ENCODE measurements at regions not wholly inside any gene's neighbourhood (a gene's known extent, or its start where the extent isn't known, plus 50 kb on each side); places are given as distances from the start of the nearest gene placed in this dataset.

DNA sequence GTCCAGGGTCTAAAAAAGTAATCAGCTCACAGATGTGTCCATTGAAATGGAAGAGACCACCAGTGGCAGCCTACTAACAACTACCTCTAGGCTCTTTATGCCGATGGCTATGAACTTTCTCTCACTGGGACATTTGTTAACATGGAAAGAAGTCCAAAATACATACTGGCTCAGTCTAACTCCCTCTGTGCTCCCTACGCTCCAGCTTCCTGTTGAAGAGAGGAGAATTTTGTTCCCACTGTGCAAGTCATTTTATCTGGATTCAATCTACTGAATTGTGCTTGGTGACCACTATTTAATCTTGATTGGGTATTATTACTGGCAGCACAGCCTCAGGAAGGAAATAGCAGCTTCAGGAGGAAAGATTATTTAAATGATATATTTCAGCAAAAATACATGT, 128.8 kb upstream of the ARGLU1 start:
- TF ChIP-seq, protein P1, sequence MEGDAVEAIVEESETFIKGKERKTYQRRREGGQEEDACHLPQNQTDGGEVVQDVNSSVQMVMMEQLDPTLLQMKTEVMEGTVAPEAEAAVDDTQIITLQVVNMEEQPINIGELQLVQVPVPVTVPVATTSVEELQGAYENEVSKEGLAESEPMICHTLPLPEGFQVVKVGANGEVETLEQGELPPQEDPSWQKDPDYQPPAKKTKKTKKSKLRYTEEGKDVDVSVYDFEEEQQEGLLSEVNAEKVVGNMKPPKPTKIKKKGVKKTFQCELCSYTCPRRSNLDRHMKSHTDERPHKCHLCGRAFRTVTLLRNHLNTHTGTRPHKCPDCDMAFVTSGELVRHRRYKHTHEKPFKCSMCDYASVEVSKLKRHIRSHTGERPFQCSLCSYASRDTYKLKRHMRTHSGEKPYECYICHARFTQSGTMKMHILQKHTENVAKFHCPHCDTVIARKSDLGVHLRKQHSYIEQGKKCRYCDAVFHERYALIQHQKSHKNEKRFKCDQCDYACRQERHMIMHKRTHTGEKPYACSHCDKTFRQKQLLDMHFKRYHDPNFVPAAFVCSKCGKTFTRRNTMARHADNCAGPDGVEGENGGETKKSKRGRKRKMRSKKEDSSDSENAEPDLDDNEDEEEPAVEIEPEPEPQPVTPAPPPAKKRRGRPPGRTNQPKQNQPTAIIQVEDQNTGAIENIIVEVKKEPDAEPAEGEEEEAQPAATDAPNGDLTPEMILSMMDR (IDR thresholded peaks at IDR 0.05; ENCODE audit: low read depth, low read length), result no peak
- TF ChIP-seq POLR2A (IDR thresholded peaks at IDR 0.05; ENCODE audit: extremely low read depth, insufficient read length), result no peak
- TF ChIP-seq MYC (IDR thresholded peaks at IDR 0.05; ENCODE audit: low read depth, low read length), result no peak
- TF ChIP-seq, protein P2, sequence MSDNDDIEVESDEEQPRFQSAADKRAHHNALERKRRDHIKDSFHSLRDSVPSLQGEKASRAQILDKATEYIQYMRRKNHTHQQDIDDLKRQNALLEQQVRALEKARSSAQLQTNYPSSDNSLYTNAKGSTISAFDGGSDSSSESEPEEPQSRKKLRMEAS (IDR thresholded peaks at IDR 0.05; ENCODE audit: low read depth, low read length), result no peak
- no peak overlapping the region for H3K4me3 ChIP-seq (ENCODE audit: low read depth, low read length)
- DNase-seq (ENCODE audit: low read depth), result no peak

DNA sequence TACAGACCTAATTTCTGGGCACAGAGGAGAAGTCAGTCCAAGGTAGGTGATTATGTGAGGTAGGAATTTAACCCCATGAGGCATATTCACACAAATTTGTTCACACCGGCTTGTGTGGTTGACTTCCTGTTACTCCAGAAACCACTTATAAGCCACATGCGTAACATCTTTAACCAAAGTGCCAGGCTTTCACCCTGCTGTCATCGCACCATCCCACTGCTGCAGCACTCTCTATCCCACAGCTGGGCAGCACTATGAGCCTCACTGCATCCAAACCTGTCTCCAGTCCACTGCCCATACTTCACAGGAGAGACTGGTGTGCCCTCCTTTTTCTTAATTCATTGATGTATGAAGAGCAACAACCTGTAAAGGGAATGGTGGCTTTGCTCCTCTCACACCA, 128.2 kb upstream of the ARGLU1 start:
- TF ChIP-seq, protein P1 (IDR thresholded peaks at IDR 0.05; ENCODE audit: low read depth, low read length), result no peak
- TF ChIP-seq MYC (IDR thresholded peaks at IDR 0.05; ENCODE audit: low read depth, low read length) (no peak), POLR2A (IDR thresholded peaks at IDR 0.05; ENCODE audit: extremely low read depth, insufficient read length) (no peak)
- TF ChIP-seq, protein P2 (IDR thresholded peaks at IDR 0.05; ENCODE audit: low read depth, low read length), result no peak
- DNase-seq (ENCODE audit: low read depth), result no peak
- no peak overlapping the region for H3K4me3 ChIP-seq (ENCODE audit: low read depth, low read length)

DNA sequence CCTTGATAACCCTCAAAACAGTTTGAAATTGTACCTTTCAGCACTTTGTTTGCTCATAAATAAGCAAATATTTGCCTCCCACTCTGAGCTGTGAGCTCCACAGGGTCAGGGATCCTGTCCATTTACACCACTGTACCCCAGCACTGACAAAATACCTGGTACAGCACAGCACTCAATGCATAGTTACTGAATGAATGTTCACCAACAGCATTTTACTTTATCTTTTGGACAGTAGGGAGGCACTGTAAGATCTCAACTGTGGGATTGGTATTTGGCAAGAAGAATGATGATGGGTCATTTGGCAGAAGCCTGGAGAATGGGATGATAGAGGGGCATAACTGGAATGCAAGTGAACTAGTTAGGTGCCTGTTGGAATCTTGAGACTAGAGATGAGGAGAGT, 127.2 kb upstream of the ARGLU1 start:
- TF ChIP-seq MYC (IDR thresholded peaks at IDR 0.05; ENCODE audit: low read depth, low read length), result no peak
- no peak for DNase-seq (ENCODE audit: low read depth)
- no peak overlapping the region for H3K4me3 ChIP-seq (ENCODE audit: low read depth, low read length)

DNA sequence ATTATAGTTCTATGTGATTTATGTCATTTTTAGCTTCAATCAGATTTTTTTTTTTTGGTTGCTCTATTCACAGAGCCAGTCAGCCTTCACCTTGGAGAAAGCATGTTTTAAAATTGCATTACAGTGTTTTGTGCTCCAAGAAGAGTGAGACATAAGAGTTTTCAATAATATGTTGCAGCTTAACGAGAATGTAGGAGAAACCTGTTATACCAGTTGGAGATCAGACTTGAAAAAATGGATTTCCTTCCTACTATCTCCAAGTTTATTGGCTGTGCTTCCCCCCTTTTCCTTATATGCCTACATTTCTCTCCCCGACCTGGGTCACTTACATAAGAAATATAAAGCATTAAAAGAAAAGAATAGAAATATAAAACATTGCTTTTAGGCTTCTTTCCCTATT, 123.9 kb upstream of the ARGLU1 start:
- TF ChIP-seq POLR2A (IDR thresholded peaks at IDR 0.05; ENCODE audit: extremely low read depth, insufficient read length) (no peak), MYC (IDR thresholded peaks at IDR 0.05; ENCODE audit: low read depth, low read length) (no peak)
- TF ChIP-seq, protein P2 (IDR thresholded peaks at IDR 0.05; ENCODE audit: low read depth, low read length), result no peak
- TF ChIP-seq, protein P1 (IDR thresholded peaks at IDR 0.05; ENCODE audit: low read depth, low read length), result no peak
- H3K4me3 ChIP-seq (ENCODE audit: low read depth, low read length), result no peak overlapping the region
- no peak for DNase-seq (ENCODE audit: low read depth)

DNA sequence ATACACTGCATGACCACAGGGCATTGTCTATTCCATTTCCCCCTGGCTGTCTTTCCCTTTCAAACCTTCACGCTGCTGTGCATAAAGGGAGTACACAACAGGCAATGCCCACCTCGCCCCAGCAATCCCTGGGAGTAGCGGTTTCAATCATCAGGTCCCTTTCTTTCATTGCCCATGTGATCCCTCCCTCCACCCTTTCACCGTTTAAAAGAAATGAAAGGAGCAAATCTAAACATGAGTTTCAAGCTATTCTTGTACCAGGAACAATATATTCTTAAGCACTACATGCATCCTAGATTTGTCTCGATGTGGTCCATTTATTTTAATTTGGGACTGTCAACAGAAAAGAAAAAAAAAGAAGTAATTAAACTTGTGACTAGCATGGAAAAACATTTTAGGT, 123.4 kb upstream of the ARGLU1 start:
- TF ChIP-seq, protein P1 (IDR thresholded peaks at IDR 0.05; ENCODE audit: low read depth, low read length), result no peak
- TF ChIP-seq POLR2A (IDR thresholded peaks at IDR 0.05; ENCODE audit: extremely low read depth, insufficient read length) (no peak), MYC (IDR thresholded peaks at IDR 0.05; ENCODE audit: low read depth, low read length) (no peak)
- TF ChIP-seq, protein P2 (IDR thresholded peaks at IDR 0.05; ENCODE audit: low read depth, low read length), result no peak
- H3K4me3 ChIP-seq (ENCODE audit: low read depth, low read length), result no peak overlapping the region
- no peak for DNase-seq (ENCODE audit: low read depth)

DNA sequence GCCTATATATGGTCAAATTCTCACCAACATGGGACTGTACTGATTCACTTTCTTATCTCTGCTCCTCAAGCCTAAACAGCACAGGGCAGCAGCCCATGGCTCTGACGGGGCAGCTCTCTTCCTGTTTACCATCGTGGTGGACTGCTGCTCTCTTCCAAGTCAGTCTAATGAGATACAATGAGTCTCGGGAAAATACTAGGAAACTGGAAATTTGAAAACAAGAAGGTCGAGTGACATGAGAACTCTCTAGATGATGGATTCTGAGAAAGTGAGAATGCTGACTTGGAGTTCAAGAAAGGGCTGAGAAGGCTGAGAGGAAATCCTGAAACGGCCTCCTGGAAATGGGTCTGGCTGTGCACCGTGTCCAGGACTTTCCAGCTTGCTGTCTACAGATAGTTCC, 122.8 kb upstream of the ARGLU1 start:
- no peak for DNase-seq (ENCODE audit: low read depth)
- no peak overlapping the region for H3K4me3 ChIP-seq (ENCODE audit: low read depth, low read length)
- TF ChIP-seq MYC (IDR thresholded peaks at IDR 0.05; ENCODE audit: low read depth, low read length) (no peak), POLR2A (IDR thresholded peaks at IDR 0.05; ENCODE audit: extremely low read depth, insufficient read length) (no peak)
- TF ChIP-seq, protein P2 (IDR thresholded peaks at IDR 0.05; ENCODE audit: low read depth, low read length), result no peak
- TF ChIP-seq, protein P1 (IDR thresholded peaks at IDR 0.05; ENCODE audit: low read depth, low read length), result no peak

Data from NB4 (cell line).